RWPE1 (cell line): ENCODE measurements at regions not wholly inside any gene's neighbourhood (a gene's known extent, or its start where the extent isn't known, plus 50 kb on each side); places are given as distances from the start of the nearest gene placed in this dataset.

Source experiments
- CTCF ChIA-PET: fragments of 350-600 bp; sonication (Branson Sonifier 250); formaldehyde crosslinking; extraction: SDS; loops from one replicate; lab custom pipeline; 2021; lab: Yijun Ruan, JAX
- POLR2A ChIA-PET: fragments of 400-600 bp; formaldehyde crosslinking; extraction: SDS; loops from one replicate; lab custom pipeline; 2020; ENCODE audit warnings: antibody characterized with exemption; ENCODE audit not compliant: low non-redundant PET; lab: Yijun Ruan, JAX
- DNase-seq: peaks from one replicate; pipeline ENCODE4 v3.0.0; 2012; ENCODE audit warnings: low spot score
- H3K27ac ChIP-seq: fragments of 450-650 bp; 2 replicates; pipeline ENCODE4 v1.5.1; 2017
- TF ChIP-seq, protein P1 (sequence below): fragments of 450-650 bp; conservative IDR thresholded peaks from 2 replicates; pipeline ENCODE4 v1.5.1; 2017; ENCODE audit warnings: low read depth, mild to moderate bottlenecking

DNA sequence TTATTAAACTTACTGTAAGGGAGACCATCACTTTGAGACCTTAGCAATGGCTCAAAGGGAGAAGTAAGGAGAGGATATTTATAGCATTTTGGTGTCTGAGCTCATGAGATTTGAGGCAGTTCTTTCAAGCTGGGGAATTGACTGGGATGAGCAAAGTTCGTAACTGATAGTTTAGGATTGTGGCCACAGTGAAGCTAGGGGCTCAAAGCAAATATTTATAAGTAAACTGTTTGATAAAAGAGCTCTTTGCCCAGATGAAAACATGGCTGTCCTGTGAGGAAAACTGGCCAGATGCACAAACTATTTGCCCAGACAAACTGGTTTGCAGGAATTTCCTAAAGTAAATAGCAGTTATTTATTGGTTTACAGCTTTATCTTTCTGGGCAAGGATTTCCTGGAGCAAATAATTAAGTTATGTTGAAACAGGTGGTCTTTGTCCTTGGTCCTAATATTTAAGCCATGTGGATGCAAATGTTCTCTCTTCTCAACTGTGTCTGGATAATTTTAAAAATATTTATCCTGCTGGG, 59.7 kb upstream of the TMTC4 start:
- DNase-seq, result no peak
- ChIA-PET CTCF (interaction anchor here (0.5 to 0.6 kb wide), 2 partner anchors 380 to 1298 kb away, joined by 3 read pairs; no protein-coding TSS in a partner anchor), POLR2A (no interaction called here)
- no peak overlapping the region for H3K27ac ChIP-seq
- TF ChIP-seq, protein P1, sequence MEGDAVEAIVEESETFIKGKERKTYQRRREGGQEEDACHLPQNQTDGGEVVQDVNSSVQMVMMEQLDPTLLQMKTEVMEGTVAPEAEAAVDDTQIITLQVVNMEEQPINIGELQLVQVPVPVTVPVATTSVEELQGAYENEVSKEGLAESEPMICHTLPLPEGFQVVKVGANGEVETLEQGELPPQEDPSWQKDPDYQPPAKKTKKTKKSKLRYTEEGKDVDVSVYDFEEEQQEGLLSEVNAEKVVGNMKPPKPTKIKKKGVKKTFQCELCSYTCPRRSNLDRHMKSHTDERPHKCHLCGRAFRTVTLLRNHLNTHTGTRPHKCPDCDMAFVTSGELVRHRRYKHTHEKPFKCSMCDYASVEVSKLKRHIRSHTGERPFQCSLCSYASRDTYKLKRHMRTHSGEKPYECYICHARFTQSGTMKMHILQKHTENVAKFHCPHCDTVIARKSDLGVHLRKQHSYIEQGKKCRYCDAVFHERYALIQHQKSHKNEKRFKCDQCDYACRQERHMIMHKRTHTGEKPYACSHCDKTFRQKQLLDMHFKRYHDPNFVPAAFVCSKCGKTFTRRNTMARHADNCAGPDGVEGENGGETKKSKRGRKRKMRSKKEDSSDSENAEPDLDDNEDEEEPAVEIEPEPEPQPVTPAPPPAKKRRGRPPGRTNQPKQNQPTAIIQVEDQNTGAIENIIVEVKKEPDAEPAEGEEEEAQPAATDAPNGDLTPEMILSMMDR, result no peak

DNA sequence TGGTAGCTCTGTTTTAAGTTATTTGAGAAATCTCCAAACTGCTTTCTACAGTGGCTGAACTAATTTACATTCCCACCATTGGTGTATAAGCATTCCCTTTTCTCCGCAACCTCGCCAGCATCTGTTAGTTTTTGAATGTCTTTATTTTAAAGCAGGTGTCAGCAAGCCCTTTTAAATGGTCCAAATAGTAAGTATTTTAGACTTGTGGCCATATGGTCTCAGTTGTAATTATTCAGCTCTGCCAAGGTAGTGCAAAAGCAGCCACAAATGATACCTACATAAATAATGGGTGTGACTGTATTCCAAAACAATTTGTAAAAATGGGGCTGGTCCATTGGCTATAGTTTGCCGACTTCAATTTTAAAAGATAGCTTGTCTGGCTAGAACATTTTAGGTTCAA, 58.7 kb upstream of the TMTC4 start:
- ChIA-PET POLR2A (no interaction called here), CTCF (no interaction called here)
- no peak for DNase-seq
- H3K27ac ChIP-seq, result no peak overlapping the region
- TF ChIP-seq, protein P1, result no peak

DNA sequence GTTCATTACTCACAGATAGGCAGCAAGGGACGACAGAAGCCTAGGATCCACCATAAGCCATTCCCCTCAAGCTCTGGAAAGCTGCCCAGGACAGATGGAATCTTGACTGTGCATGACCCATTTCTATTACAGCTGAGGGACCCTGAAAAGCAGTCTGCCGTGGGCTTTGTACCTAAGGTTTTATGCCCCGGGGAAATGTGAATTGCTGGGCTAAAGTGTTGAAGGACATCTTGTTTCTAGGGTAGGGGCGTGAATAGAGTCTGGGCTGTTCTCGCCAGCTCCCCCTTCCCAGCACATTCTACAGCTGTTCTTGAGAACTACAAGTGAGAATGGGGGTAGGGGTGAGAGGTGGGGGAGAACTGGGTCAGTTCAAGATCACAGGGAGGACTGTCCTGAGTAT, 53.6 kb upstream of the TMTC4 start:
- ChIA-PET POLR2A (no interaction called here), CTCF (interaction anchor here (0.6 to 0.7 kb wide), 2 partner anchors 36 to 234 kb away, joined by 4 to 5 read pairs; no protein-coding TSS in a partner anchor)
- no peak for DNase-seq
- H3K27ac ChIP-seq, result no peak overlapping the region
- TF ChIP-seq, protein P1, result no peak

DNA sequence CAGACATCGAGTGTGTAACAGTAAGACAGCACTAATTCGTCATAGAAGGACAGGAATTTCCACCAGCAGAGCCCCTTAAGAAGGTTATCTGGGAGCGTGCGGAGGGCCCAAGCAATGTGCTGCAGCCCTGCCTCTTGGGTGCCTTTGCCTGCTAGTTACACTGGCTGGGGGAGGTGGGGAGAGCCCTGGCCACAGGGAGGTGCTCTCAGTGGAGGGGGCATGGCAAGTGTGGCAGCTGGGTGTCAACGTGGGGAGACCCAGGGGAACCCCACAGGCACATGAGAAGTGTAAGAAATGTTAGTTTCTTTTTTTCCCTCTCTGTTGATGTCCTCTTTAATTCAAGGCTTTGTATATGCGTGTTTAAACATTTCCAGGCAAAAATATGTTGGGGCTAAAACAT, 50.9 kb upstream of the TMTC4 start:
- DNase-seq, result no peak
- ChIA-PET POLR2A (no interaction called here), CTCF (interaction anchor here (1.1 kb wide), 1 partner anchor 376 kb away, joined by 4 read pairs; no protein-coding TSS in a partner anchor)
- TF ChIP-seq, protein P1, result no peak
- H3K27ac ChIP-seq, result no peak overlapping the region

DNA sequence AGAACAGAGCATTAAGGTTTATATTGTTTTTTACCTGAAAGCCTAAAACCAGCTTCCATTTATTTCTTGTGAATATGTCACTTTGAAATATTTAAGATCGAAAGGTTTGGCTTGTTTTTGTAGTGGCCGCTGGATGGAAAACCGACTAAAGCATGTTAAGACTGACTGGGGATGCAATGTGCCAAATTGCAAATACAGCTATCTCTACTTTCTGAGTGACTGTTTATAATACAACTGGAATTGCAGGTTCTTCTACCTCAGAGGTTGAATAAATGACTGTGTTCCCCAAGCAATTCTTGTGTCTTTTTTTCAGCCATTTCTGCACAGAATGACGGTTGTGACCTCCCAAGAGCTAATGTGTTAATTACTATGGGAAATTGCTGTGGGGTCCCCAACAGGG, 50.0 kb upstream of the TMTC4 start:
- no peak overlapping the region for H3K27ac ChIP-seq
- CTCF ChIA-PET, result interaction anchor here (1.1 kb wide), 1 partner anchor 377 kb away, joined by 4 read pairs; no protein-coding TSS in a partner anchor
- no peak for DNase-seq
- POLR2A ChIA-PET, result no interaction called here
- TF ChIP-seq, protein P1, result no peak
